GM23248 (cell line): ENCODE measurements at regions not wholly inside any gene's neighbourhood (a gene's known extent, or its start where the extent isn't known, plus 50 kb on each side); places are given as distances from the start of the nearest gene placed in this dataset.

Experiments
- EZH2 ChIP-seq: fragments of 200-600 bp; sonication (generic); IDR thresholded peaks from 2 replicates; pipeline ENCODE4 v1.6.1; 2018; ENCODE audit warnings: antibody characterized with exemption, mild to moderate bottlenecking; ENCODE audit not compliant: insufficient read depth, poor library complexity, severe bottlenecking
- EZH2phosphoT487 ChIP-seq: fragments of 200-600 bp; sonication (generic); IDR thresholded peaks from 2 replicates; pipeline ENCODE4 v1.6.1; 2018; ENCODE audit warnings: antibody characterized with exemption, moderate library complexity, mild to moderate bottlenecking, low read depth; ENCODE audit not compliant: insufficient read depth

DNA sequence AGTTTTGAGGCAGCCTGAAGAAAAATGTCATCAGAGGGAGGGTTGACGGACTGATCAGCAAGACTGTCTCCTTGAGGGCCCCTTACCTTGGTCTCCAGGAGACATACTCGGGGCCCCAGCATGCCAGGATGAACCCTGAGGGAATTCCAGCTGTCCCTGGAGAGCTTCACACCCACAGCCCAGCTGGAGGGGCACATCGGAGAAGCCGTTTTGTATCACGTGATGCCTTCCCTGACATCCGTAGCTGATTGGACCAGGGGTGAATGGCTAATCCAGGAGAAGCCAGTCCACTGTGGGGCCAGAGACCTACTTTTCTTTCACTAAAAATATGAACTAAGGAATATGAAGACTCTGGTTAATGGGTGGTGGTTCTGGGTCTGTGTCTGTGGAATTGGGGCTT, 86.0 kb upstream of the TP53I11 start:
- no peak for TF ChIP-seq EZH2
- TF ChIP-seq EZH2phosphoT487 = no peak
